Jurkat, Clone E6-1 (cell line): ENCODE measurements at regions not wholly inside any gene's neighbourhood (a gene's known extent, or its start where the extent isn't known, plus 50 kb on each side); places are given as distances from the start of the nearest gene placed in this dataset.
"Not testable (repeated sequence)": the region's sequence is repeated elsewhere in the genome, so short reads cannot be mapped to it uniquely, and the experiment has no call there.

Experiments used
- DNase-seq: peaks from one replicate; pipeline ENCODE4 v3.0.0-alpha.2; 2011; ENCODE audit warnings: low read depth, low spot score
- H3K4me3 ChIP-seq: 2 replicates; pipeline ENCODE4 v1.5.1; 2011; ENCODE audit warnings: mild to moderate bottlenecking, low read length, control low read depth, moderate library complexity

- H3K4me3 ChIP-seq: no peak overlapping the region
- DNase-seq: no peak
Observed at GRCh38 chr10:29199339-29199738, 89.5 kb upstream of the LYZL1 start.

DNA sequence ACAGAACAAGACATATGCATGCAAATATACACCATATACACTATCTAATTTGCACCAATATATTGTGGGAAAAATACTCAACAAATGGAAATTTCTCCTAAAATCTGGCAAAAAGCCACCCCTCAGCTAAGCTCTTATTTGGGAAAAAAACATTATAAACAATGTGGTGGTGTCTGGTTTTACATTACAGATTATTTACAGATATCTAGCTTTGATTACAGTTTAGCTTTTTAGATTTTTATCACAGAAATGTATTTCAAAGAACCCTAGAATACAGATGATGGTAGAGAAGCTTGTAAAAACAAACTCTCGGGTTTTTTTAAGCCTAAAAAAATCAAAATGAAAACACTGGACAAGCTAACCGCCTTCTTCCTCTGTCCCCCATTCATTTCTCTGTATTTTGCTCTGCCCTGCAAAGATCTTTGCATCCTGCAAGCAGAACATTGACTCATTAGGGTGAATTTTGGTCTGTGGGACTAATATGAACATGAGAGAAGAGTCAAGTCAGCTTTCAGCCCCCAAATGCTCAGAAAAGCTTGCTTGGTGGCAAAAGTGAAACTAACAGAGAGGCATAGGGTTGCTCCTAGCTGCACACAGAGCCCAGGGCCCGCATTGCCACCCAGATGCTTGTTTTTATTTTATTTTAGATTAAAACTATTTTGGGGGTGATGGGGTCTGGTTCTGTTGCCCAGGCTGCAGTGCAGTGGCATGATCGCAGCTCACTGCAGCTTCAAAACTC, 88.8 kb upstream of the LYZL1 start:
- H3K4me3 ChIP-seq: no peak overlapping the region
- no peak for DNase-seq

DNA sequence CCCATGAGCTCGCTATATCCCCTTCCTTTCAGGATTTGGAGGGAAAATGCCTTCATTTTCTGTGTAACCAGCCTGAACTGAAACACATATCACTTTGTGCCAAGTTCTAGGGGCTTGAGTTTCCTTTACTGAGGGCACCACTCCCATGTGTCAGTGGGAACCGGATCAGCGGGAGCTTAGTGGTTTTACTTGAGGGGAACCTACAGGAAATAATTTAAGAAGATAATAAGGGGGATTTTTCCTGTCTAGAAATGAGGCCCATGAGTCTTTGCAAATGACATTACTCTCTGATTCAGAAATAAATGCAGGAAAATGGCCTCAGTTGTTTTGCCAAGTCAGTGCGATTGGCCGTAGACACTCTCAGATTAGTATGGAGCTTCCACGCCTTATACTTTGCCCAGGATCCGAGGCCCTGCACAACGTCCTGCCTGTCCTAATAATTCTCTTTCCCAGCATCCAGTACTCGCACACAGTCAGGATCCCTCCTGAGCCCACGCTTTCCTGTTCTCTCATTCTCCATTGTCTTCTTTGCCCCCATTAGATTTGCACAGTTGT, 86.4 kb upstream of the LYZL1 start:
- H3K4me3 ChIP-seq: no peak overlapping the region

DNA sequence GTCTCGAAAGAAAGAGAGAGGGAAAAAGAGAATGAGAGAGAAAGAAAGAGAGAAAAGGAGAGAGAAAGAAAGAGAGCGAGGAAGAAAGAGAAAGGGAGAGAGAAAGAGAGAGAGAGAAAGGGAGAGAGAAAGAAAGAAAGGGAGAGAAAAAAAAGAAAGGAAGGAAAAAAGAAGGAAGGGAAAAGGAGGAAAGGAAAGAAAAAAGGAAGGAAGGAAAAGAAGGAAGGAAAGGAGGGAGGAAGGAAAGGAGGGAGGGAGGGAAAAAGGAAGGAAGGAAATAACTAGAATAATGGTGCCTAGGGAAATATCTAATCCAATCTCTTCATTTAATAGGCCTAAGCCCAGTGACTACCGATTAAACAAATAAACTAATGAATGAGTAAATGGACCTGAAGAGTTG, 85.4 kb upstream of the LYZL1 start:
- H3K4me3 ChIP-seq: no peak overlapping the region
- DNase-seq: no peak

More for the DNA sequence above, 86.4 kb upstream of the LYZL1 start:
- peak; percentile 5 for DNase-seq

GRCh38 chr10:29204070-29204800, 84.6 kb upstream of the LYZL1 start:
- H3K4me3 ChIP-seq: no peak overlapping the region
- DNase-seq: no peak

DNA sequence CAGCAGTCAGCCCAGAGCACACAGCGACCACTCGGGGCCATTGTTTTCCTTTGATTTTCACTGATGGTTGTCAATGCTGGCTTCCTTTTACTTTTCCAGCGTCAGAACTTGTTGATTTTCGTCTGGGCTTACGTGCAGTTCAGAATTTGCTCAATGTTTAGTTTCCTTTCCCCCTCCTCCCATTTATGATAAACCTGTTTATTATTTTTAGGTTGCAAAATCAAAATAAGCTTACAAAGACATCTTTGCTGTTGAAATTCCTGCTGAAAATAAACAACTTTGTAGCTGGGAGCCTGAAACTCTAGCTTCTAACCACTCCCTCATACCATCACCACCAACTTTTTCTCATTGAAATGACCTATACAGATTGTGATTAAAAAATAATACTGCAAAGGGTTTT, 83.1 kb upstream of the LYZL1 start:
- DNase-seq: no peak
- no peak overlapping the region for H3K4me3 ChIP-seq

- DNase-seq: no peak
- H3K4me3 ChIP-seq: no peak overlapping the region
Observed at GRCh38 chr10:29208845-29209244, 80.0 kb upstream of the LYZL1 start.

DNA sequence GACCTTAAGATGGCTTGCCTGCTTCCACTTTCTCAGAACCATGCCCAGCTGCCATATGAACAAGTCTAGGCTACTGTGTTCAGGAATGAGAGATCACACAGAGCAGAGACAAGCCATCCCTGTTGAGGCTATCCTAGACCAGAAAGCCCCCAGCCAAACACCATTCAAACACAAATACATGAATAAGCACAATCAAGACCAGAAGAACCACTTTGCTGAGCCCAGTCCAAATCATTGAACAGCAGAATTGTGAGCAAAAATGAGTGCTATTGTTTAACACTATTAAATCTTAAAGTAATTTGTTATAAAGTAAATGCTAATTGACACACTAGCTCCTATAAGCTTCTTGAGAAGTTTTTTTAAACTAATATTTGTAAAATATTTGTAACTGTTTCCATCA, 79.0 kb upstream of the LYZL1 start:
- H3K4me3 ChIP-seq: no peak overlapping the region
- DNase-seq: no peak

DNA sequence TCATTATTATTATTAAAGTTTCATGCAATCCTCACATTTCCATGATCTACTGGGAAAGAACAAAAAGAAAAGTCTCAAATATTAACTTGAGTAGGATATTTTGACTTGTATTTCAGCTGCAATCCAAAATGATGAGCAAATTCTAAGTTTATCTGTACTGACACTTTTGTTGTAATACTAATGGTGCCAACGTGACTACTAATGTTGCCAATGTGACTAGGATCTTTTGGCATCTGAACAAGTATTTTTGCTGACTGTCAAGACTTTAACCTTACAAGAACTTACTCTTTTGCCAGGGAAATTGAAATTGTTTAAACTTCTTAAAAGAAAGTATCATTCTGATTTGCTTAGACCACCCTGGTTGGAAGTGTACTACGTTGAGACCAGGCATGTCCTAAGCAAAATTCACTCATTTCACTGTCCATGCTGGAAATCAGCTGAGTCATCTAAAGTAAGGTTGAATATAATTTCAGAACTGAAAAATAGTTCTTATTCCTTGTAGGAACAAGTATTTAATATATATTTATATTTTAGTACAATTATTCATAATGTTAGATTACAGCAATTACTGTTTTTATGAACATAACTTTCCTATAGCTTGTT, 78.5 kb upstream of the LYZL1 start:
- no peak for DNase-seq
- no peak overlapping the region for H3K4me3 ChIP-seq

GRCh38 chr10:29212597-29212996, 76.3 kb upstream of the LYZL1 start:
- no peak for DNase-seq
- H3K4me3 ChIP-seq: no peak overlapping the region

GRCh38 chr10:29214551-29214950, 74.3 kb upstream of the LYZL1 start:
- no peak for DNase-seq

GRCh38 chr10:29217292-29217738, 71.6 kb upstream of the LYZL1 start:
- no peak for DNase-seq
- H3K4me3 ChIP-seq: no peak overlapping the region

More at GRCh38 chr10:29214551-29214950, 74.3 kb upstream of the LYZL1 start:
- no peak overlapping the region for H3K4me3 ChIP-seq

DNA sequence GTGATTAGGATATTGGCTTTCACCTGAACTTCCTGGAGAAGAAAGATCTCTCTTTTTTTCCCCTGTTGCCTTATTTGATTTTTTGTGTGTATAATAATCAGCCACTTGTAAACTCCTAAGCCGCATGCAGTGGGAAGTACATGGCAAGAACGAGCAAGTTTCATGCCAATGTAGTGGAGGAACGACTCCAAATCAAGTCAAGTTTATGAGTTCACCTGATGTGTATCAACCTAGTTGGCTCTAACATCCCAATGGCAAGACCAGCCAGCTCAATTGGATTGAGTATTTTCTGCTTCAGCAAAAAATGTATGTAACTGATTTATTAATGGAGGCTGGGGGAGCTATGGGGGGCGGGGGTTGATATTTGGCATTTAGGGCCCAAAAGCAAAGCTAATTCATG, 65.5 kb upstream of the LYZL1 start:
- H3K4me3 ChIP-seq: no peak overlapping the region

DNA sequence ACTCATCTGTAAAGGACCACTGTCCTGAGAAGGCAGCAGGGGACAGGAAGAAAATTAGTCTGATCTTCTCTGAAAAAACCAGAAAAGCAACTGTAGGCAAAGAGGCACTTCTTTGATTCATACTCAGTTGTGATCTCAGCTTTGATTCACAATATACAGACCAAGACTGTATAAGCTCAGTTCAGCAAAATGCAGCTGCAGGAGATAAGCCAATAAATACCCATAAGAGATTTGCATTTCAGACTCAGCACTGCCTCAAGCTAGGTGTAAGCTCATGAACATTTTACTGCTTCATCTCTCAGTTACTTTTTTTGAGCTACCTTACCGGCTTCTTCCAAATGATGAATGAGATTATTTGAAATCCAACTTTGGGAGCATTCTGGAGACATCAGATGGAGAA, 64.2 kb upstream of the LYZL1 start:
- no peak overlapping the region for H3K4me3 ChIP-seq
- no peak for DNase-seq

More for the DNA sequence above, 65.5 kb upstream of the LYZL1 start:
- DNase-seq: no peak

DNA sequence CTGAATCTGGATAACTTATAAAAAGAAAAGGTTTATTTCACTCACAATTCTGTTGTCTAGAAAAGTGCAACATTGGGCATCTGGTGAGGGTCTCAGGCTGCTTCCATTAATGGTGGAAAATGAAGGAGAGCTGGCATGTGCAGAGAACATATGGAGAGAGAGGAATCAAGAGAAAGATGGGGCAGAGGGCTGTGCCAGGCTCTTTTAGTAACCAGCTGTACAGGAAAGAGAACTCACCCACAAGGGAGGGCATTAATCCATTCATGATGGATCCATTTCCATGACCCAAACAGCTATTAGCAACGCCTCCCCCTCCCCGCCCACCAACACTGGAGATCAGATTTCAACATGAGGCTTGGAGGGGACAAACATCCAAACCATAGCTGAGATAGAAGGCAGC, 61.7 kb upstream of the LYZL1 start:
- no peak overlapping the region for H3K4me3 ChIP-seq

DNA sequence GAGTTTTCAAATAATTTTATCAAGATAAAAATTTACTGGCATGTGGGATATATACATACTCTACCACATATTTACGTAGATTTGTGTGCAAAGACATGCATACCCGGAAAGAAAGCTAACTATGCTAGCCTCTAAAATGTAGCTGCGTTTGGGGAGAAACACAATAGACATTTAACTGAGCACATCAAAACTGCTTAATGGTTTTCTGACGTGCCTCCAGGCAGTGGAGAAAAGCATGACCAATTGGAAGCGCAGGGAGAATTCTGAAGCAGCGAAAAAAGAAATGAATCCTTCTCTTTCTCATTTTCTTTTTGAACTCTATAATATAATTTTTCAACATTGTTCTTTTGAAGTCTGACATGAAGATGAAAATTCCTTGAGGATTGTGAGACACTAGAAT, 60.3 kb upstream of the LYZL1 start:
- no peak for DNase-seq
- no peak overlapping the region for H3K4me3 ChIP-seq

More for the DNA sequence above, 61.7 kb upstream of the LYZL1 start:
- no peak for DNase-seq

DNA sequence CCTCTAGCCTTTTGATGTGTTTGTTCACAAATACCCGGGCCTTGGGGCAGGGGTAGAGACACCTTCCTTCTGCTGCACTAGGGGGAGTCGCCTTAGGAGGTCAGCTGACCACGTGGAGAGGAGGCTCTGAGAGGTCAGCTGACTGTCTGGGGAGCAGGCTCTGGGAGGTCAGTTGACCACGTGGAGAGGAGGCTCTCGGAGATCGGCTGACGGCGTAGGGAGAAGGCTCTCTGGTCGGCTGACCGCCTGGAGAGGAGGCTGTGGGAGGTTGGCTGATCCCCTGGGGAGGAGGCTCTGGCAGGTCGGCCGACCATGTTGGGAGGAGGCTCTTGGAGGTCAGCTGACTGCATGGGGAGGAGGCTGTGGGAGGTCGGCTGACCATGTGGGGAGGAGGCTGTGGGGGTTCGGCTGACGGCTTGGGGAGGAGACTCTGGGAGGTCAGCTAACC, 59.6 kb upstream of the LYZL1 start:
- no peak for DNase-seq
- no peak overlapping the region for H3K4me3 ChIP-seq

- DNase-seq, H3K4me3 ChIP-seq: not testable (repeated sequence)
Observed at GRCh38 chr10:29236910-29237309, 52.0 kb upstream of the LYZL1 start.

GRCh38 chr10:29237786-29238185, 51.1 kb upstream of the LYZL1 start:
- no peak overlapping the region for H3K4me3 ChIP-seq
- no peak for DNase-seq
